ENCODE measurements at regions not wholly inside any gene's neighbourhood (a gene's known extent, or its start where the extent isn't known, plus 50 kb on each side); places are given as distances from the start of the nearest gene placed in this dataset.

- TF ChIP-seq EP300 (IDR thresholded peaks at IDR 0.05; ENCODE audit: borderline replicate concordance) (no peak), TCF12 (IDR thresholded peaks at IDR 0.05; ENCODE audit: low read depth) (no peak), CEBPB (IDR thresholded peaks at IDR 0.05) (no peak), YY1 (IDR thresholded peaks at IDR 0.05; ENCODE audit: low read depth) (no peak), TEAD4 (IDR thresholded peaks at IDR 0.05) (no peak)
- TF ChIP-seq, protein P1, sequence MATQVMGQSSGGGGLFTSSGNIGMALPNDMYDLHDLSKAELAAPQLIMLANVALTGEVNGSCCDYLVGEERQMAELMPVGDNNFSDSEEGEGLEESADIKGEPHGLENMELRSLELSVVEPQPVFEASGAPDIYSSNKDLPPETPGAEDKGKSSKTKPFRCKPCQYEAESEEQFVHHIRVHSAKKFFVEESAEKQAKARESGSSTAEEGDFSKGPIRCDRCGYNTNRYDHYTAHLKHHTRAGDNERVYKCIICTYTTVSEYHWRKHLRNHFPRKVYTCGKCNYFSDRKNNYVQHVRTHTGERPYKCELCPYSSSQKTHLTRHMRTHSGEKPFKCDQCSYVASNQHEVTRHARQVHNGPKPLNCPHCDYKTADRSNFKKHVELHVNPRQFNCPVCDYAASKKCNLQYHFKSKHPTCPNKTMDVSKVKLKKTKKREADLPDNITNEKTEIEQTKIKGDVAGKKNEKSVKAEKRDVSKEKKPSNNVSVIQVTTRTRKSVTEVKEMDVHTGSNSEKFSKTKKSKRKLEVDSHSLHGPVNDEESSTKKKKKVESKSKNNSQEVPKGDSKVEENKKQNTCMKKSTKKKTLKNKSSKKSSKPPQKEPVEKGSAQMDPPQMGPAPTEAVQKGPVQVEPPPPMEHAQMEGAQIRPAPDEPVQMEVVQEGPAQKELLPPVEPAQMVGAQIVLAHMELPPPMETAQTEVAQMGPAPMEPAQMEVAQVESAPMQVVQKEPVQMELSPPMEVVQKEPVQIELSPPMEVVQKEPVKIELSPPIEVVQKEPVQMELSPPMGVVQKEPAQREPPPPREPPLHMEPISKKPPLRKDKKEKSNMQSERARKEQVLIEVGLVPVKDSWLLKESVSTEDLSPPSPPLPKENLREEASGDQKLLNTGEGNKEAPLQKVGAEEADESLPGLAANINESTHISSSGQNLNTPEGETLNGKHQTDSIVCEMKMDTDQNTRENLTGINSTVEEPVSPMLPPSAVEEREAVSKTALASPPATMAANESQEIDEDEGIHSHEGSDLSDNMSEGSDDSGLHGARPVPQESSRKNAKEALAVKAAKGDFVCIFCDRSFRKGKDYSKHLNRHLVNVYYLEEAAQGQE (IDR thresholded peaks at IDR 0.05; ENCODE audit: low read depth) = no peak
Measured at GRCh38 chr11:116445108-116446047, 327.4 kb downstream of the BUD13 start.

DNA sequence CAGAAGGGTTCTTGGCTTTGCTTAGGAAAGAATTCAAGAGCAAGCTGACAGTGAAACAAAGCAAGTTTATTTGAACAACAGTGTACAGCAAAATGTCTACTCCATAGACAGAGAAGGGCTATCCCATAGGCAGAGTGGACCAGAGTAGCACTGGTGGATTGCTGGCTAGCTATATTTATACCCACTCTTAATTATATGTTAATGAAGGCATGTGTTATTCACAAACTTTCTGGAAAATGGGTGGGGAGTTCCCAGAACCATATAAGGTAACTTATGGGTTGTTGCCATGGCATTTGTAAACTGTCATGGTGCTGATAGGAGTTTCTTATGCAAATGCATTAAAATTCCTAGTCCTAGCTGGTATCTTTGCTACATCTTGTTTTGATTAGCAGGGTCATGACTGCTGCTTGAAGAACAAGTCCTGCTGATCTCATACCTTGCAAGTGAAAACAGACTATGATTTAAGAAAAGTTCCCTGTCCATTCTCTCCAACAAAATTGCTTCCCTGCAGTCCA lies 330.5 kb downstream of the BUD13 start:
- no peak for TF ChIP-seq TAF1 (IDR thresholded peaks at IDR 0.05; ENCODE audit: low read depth)
- TF ChIP-seq YY1 (IDR thresholded peaks at IDR 0.05; ENCODE audit: low read depth) = no peak
- TF ChIP-seq TEAD4 (IDR thresholded peaks at IDR 0.05) = no peak
- TF ChIP-seq ZBTB7A (IDR thresholded peaks at IDR 0.05; ENCODE audit: low read depth) = no peak
- TF ChIP-seq USF1 (IDR thresholded peaks at IDR 0.05) = no peak
- no peak for TF ChIP-seq MAX (IDR thresholded peaks at IDR 0.05)
- TF ChIP-seq RAD21 (IDR thresholded peaks at IDR 0.05; ENCODE audit: low read depth) = no peak
- TF ChIP-seq TCF12 (IDR thresholded peaks at IDR 0.05; ENCODE audit: low read depth) = no peak
- TF ChIP-seq FOXM1 (IDR thresholded peaks at IDR 0.05; ENCODE audit: borderline replicate concordance, low read depth) = no peak
- no peak for TF ChIP-seq EGR1 (IDR thresholded peaks at IDR 0.05)

GRCh38 chr11:116439361-116439677 lies 333.5 kb downstream of the BUD13 start:
- TF ChIP-seq NFIC (IDR thresholded peaks at IDR 0.05) (no peak), ZBTB7A (IDR thresholded peaks at IDR 0.05; ENCODE audit: low read depth) (no peak)

DNA sequence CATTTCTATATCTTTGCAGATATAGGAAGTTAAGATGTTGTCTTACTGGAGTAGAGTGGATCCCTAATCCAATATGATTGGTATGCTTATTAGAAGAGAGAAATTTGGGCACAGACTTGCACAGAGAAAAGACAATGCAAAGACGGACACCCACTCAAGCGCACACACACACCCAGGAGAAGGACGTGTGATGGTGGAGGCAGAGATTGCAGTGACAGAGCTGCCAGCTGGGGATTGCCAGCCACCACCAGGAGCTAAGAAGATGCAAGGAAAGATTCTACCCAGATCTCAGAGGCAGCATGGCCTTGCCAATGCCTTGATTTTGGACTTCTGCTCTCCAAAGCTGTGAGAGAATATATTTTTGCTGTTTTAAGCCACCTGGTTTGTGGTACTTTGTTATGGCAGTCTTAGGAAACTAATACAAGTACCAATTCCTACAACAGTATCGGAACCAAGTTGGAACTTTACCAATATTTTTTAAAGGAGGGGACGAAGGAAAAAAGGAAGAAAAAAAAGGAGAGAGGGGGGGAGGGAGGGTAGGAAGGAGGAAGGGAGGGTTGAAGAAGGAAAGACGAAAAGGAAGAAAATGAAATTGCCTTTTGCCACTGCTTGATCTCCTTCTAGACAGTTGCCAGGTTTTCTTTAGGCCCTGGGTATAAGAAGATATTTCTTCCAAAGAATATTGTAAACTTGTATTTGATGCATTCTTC lies 334.0 kb downstream of the BUD13 start:
- TF ChIP-seq USF1 (IDR thresholded peaks at IDR 0.05) (no peak), YY1 (IDR thresholded peaks at IDR 0.05; ENCODE audit: low read depth) (no peak), TCF12 (IDR thresholded peaks at IDR 0.05; ENCODE audit: low read depth) (no peak), CREB1 (IDR thresholded peaks at IDR 0.05; ENCODE audit: low read depth) (no peak), EP300 (IDR thresholded peaks at IDR 0.05; ENCODE audit: borderline replicate concordance) (no peak), TAF1 (IDR thresholded peaks at IDR 0.05; ENCODE audit: low read depth) (no peak), TEAD4 (IDR thresholded peaks at IDR 0.05) (no peak)

DNA sequence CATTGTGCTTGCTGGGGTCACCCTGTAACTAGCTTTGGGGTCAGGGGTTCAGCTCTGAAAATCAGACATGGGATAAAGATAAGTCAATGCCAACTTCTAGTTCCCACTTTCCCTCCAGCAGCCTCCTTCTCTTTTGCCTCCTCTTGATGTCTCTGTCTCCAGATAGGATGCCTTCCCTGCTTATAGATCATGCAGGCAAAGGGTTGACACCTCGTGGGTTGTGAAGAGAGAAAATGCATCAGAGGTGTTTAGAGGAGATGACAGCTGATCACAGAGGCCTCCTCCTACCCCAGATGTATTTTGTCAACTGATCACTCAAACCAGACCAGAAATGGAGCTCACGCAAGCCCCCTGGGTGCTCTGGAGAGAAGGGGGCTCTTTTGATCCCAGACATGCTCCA lies 337.8 kb downstream of the BUD13 start:
- no peak for TF ChIP-seq TCF12 (IDR thresholded peaks at IDR 0.05; ENCODE audit: low read depth)
- TF ChIP-seq CEBPB (IDR thresholded peaks at IDR 0.05) = no peak
- TF ChIP-seq FOXM1 (IDR thresholded peaks at IDR 0.05; ENCODE audit: borderline replicate concordance, low read depth) = no peak
- TF ChIP-seq, protein P1 (IDR thresholded peaks at IDR 0.05; ENCODE audit: low read depth) = no peak
- TF ChIP-seq ZBTB7A (IDR thresholded peaks at IDR 0.05; ENCODE audit: low read depth) = no peak
- no peak for TF ChIP-seq EGR1 (IDR thresholded peaks at IDR 0.05)
- no peak for TF ChIP-seq RAD21 (IDR thresholded peaks at IDR 0.05; ENCODE audit: low read depth)
- no peak for TF ChIP-seq NFIC (IDR thresholded peaks at IDR 0.05)
- no peak for TF ChIP-seq TEAD4 (IDR thresholded peaks at IDR 0.05)
- TF ChIP-seq CREB1 (IDR thresholded peaks at IDR 0.05; ENCODE audit: low read depth) = no peak
- TF ChIP-seq YY1 (IDR thresholded peaks at IDR 0.05; ENCODE audit: low read depth) = no peak
- no peak for TF ChIP-seq USF1 (IDR thresholded peaks at IDR 0.05)
- TF ChIP-seq EP300 (IDR thresholded peaks at IDR 0.05; ENCODE audit: borderline replicate concordance) = no peak
- TF ChIP-seq TAF1 (IDR thresholded peaks at IDR 0.05; ENCODE audit: low read depth) = no peak

Data from Ishikawa (cell line).